ENCODE measurements at regions not wholly inside any gene's neighbourhood (a gene's known extent, or its start where the extent isn't known, plus 50 kb on each side); places are given as distances from the start of the nearest gene placed in this dataset.
"Not testable (repeated sequence)": the region's sequence is repeated elsewhere in the genome, so short reads cannot be mapped to it uniquely, and the experiment has no call there.

DNA sequence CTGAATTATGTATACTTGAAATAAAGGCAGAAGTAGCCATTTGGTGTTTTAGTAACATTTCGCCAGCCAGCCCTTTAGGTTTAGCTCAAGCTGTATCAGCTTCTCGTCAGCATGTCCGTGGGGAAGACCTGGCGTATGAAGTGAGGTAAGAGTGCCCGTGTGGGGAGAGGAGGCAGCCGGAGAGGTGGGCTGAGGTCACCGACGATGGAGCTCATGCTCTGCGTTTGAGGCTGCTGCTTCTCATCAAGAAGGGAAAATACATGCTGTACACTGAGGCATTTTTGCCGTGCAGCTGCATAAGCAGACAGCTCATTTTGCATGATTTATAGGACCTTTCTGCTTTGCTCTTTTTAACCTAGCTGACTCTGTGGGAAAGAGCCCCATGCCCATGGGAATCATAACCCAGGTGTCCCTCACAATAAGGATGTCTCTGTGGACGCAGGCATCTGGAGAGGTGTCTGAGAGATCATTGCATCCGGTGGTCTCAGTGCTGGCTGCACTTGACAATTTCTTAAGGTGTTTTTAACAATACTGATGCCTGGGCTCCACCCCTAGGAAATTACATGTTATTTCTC is 179.1 kb downstream of the ABCC12 start:
- no peak for DNase-seq
- 62 to 68% methylated on average over 11 to 12 of the region's 12 CpGs for WGBS, 2 donors
- no peaks in the 10 kb centered on the region for H3K9me3 ChIP-seq
- no peaks in the 10 kb centered on the region for H3K4me1 ChIP-seq
- no peaks in the 10 kb centered on the region for H3K27me3 ChIP-seq
- intact Hi-C loops (cut with DNase I), result no loop called here
- no peak for ATAC-seq
- no peak for TF ChIP-seq POLR2A (IDR thresholded peaks at IDR 0.05)
- no peak for TF ChIP-seq CTCF (IDR thresholded peaks at IDR 0.05)
- H3K36me3 ChIP-seq (replicated peaks in 1 of 2; ENCODE audit: insufficient read depth in 1 of 2, low read depth in 2 of 2), result no peaks in the 10 kb centered on the region
- no peak overlapping the region for H3K4me3 ChIP-seq
- no peak overlapping the region for H3K27ac ChIP-seq

GRCh38 chr16:47974971-47975370 is 180.8 kb downstream of the ABCC12 start:
- intact Hi-C loops (cut with DNase I); H3K36me3 ChIP-seq (replicated peaks in 1 of 2; ENCODE audit: insufficient read depth in 1 of 2, low read depth in 2 of 2); DNase-seq; H3K4me1 ChIP-seq; H3K4me3 ChIP-seq; H3K27ac ChIP-seq; H3K9me3 ChIP-seq; H3K27me3 ChIP-seq; ATAC-seq: not testable (repeated sequence)
- 77 to 85% methylated on average over 5 of the region's 5 CpGs for WGBS, 2 donors

DNA sequence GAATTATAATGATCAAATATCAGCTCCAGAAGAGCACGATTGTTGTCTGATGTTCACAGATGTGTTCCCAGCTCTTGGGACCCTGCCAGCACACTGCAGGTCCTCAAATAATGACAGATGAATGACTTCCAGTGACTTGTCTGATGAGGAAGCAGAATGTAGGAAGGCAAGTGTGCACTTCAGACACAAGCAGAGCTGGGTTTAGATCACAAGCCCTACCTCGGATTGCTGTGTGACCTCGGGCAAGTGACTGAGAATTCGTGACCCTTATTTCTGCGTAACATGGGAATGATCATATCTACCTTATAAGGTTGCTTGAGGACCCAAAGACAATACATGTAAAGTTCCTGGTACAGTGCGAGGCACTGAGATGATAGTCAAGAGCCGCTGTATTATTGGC is 182.2 kb downstream of the ABCC12 start:
- intact Hi-C loops (cut with DNase I), result no loop called here
- TF ChIP-seq CTCF (IDR thresholded peaks at IDR 0.05), result no peak
- TF ChIP-seq POLR2A (IDR thresholded peaks at IDR 0.05), result no peak
- DNase-seq (no peak), ATAC-seq (no peak)
- no peak overlapping the region for H3K4me3 ChIP-seq
- no peak overlapping the region for H3K27ac ChIP-seq
- H3K9me3 ChIP-seq, result no peaks in the 10 kb centered on the region
- no peaks in the 10 kb centered on the region for H3K36me3 ChIP-seq (replicated peaks in 1 of 2; ENCODE audit: insufficient read depth in 1 of 2, low read depth in 2 of 2)
- H3K4me1 ChIP-seq, result no peaks in the 10 kb centered on the region
- 75 to 89% methylated on average over 7 of the region's 7 CpGs for WGBS, 2 donors
- H3K27me3 ChIP-seq, result no peaks in the 10 kb centered on the region

DNA sequence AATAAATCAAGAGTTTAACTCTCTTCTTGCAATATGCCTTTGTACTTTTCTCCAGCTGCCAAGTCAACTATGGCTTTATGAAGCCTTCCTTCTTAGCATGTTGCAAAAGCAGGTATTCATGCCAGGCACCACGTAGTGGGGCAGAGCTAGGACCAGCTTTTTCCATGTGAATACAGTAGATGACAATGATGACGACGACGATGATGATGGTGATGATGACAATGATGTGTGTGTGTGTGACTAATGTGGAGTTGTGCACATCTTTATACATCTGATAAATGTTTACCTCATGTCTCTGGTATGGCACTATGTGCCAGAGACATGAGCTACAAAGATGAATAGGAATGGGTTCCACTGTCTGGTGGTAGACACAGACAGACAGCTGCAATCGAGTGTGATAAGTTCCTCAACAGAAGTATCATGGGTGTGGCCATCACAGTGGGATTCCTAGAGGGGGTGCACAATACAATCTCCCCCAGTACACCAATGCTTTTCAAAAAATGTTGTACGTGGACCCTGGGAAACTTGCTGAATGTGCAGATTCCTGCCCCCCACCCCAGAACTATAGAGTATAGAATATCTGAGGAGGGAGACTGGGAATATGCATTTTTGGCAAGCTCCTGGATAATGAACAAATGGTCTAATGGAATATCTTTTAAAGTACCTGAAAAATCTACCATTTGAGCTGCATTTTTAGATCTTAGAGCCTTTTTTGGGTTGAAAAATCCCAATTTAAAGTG is 183.4 kb downstream of the ABCC12 start:
- Histone ChIP-seq H3K27me3 (no peaks in the 10 kb centered on the region), H3K9me3 (no peaks in the 10 kb centered on the region), H3K4me3 (no peak overlapping the region), H3K4me1 (no peaks in the 10 kb centered on the region), H3K27ac (no peak overlapping the region), H3K36me3 (replicated peaks in 1 of 2; ENCODE audit: insufficient read depth in 1 of 2, low read depth in 2 of 2) (no peaks in the 10 kb centered on the region)
- TF ChIP-seq CTCF (IDR thresholded peaks at IDR 0.05) (no peak), POLR2A (IDR thresholded peaks at IDR 0.05) (no peak)
- intact Hi-C loops (cut with DNase I), result no loop called here
- ATAC-seq, result no peak
- DNase-seq, result no peak
- 57 to 63% methylated on average over 6 of the region's 6 CpGs for WGBS, 2 donors

DNA sequence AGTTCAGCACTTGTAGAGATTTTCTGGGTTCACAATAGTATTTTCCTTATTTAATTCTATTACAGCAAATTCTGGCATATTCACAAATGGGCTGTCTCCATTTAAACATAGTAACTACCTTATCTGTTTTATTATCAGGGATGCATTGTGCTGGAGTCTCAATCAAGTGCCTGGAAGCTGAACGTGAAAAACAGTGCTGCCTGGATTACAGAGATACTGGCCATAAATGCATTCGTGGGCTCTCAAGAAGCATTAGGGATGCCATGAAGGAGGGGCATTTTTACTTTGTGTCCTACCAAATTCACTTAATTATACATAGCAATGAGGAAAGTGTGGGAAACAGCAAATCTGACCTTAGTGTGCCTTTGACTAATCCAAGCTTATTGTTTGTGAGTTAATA is 184.6 kb downstream of the ABCC12 start:
- ATAC-seq (no peak), DNase-seq (no peak)
- H3K4me1 ChIP-seq, result no peaks in the 10 kb centered on the region
- H3K27me3 ChIP-seq, result no peaks in the 10 kb centered on the region
- no peak overlapping the region for H3K4me3 ChIP-seq
- WGBS, 2 donors, result 26 to 50% methylated on average over 2 of the region's 2 CpGs
- no peaks in the 10 kb centered on the region for H3K36me3 ChIP-seq (replicated peaks in 1 of 2; ENCODE audit: insufficient read depth in 1 of 2, low read depth in 2 of 2)
- no peak overlapping the region for H3K27ac ChIP-seq
- intact Hi-C loops (cut with DNase I), result no loop called here
- TF ChIP-seq CTCF (IDR thresholded peaks at IDR 0.05), result no peak
- no peak for TF ChIP-seq POLR2A (IDR thresholded peaks at IDR 0.05)
- H3K9me3 ChIP-seq, result no peaks in the 10 kb centered on the region

All from body of pancreas (tissue), 4 donors.